B cell (primary cell): ENCODE measurements at regions not wholly inside any gene's neighbourhood (a gene's known extent, or its start where the extent isn't known, plus 50 kb on each side); places are given as distances from the start of the nearest gene placed in this dataset.

ENCODE experiments used
- EZH2 ChIP-seq: IDR thresholded peaks from 2 replicates; pipeline ENCODE4 v1.6.1; 2012; ENCODE audit warnings: borderline replicate concordance, low read depth, mild to moderate bottlenecking, moderate library complexity, low read length; ENCODE audit not compliant: insufficient read depth, poor library complexity, severe bottlenecking
- TF ChIP-seq, protein P1 (sequence below): fragments of 200-600 bp; IDR thresholded peaks from one replicate; pipeline ENCODE4 v1.8.0; 2022; ENCODE audit warnings: antibody characterized with exemption, mild to moderate bottlenecking

- TF ChIP-seq, protein P1, sequence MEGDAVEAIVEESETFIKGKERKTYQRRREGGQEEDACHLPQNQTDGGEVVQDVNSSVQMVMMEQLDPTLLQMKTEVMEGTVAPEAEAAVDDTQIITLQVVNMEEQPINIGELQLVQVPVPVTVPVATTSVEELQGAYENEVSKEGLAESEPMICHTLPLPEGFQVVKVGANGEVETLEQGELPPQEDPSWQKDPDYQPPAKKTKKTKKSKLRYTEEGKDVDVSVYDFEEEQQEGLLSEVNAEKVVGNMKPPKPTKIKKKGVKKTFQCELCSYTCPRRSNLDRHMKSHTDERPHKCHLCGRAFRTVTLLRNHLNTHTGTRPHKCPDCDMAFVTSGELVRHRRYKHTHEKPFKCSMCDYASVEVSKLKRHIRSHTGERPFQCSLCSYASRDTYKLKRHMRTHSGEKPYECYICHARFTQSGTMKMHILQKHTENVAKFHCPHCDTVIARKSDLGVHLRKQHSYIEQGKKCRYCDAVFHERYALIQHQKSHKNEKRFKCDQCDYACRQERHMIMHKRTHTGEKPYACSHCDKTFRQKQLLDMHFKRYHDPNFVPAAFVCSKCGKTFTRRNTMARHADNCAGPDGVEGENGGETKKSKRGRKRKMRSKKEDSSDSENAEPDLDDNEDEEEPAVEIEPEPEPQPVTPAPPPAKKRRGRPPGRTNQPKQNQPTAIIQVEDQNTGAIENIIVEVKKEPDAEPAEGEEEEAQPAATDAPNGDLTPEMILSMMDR: no peak
- no peak for TF ChIP-seq EZH2
These were observed 297.8 kb downstream of the NPR3 start for GRCh38 chr5:33008751-33009418.
